Central memory CD8-positive, alpha-beta T cell (primary cell): ENCODE measurements at regions not wholly inside any gene's neighbourhood (a gene's known extent, or its start where the extent isn't known, plus 50 kb on each side); places are given as distances from the start of the nearest gene placed in this dataset.

Source experiments
- ATAC-seq: fragments of 150-1000 bp; cut with Tn5 transposase; replicated peaks from 2 replicates; pipeline ENCODE4 v1.10.0; 2022; ENCODE audit warnings: mild to moderate bottlenecking, moderate FRiP score, moderate number of reproducible peaks; ENCODE audit not compliant: poor library complexity, severe bottlenecking; ENCODE audit errors: extremely low read depth
- DNase-seq, 2 donors: peaks; one replicate each; pipeline ENCODE4 v3.0.0; 2021; ENCODE audit warnings: low spot score in 2 of 2
- H3K27ac Mint-ChIP-seq: one replicate; pipeline ENCODE4 v1.8.0; 2022; ENCODE audit warnings: low read depth, mild to moderate bottlenecking, moderate library complexity, mixed read lengths
- H3K27me3 Mint-ChIP-seq: one replicate; pipeline ENCODE4 v1.8.0; 2022; ENCODE audit warnings: mixed read lengths
- H3K36me3 Mint-ChIP-seq: one replicate; pipeline ENCODE4 v1.8.0; 2022; ENCODE audit warnings: mild to moderate bottlenecking, moderate library complexity, mixed read lengths; ENCODE audit not compliant: insufficient read depth
- H3K4me1 Mint-ChIP-seq: one replicate; pipeline ENCODE4 v1.8.0; 2022; ENCODE audit warnings: mixed read lengths
- H3K4me3 Mint-ChIP-seq: one replicate; pipeline ENCODE4 v1.8.0; 2022; ENCODE audit warnings: mild to moderate bottlenecking, moderate library complexity, mixed read lengths
- H3K9me3 Mint-ChIP-seq: one replicate; pipeline ENCODE4 v1.8.0; 2022; ENCODE audit warnings: mixed read lengths

DNA sequence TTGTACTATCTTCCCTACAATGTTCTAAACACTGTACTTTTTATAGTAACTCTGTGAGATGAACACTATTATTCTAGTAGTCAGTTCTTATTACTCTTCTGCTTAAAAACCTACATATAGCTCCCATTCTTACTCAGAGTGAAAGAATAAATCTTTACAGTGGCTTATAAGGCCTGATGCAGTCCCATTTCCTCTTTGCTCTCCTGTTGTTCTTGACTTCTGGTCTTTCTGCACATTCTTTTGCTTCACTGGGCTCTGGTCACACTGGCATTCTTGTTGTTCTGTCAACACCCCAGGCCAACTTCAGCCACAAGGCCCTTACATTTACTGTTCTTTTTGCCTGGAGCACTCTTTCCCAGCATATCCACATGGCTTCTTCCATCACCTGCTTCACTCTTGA is 58.2 kb upstream of the TP63 start:
- no peak for DNase-seq
- no peak overlapping the region for H3K27ac Mint-ChIP-seq
- H3K9me3 Mint-ChIP-seq: peaks cover 5% of the 10 kb centered on the region
- no peak for ATAC-seq
- no peak overlapping the region for H3K4me3 Mint-ChIP-seq
- H3K36me3 Mint-ChIP-seq: no peaks in the 10 kb centered on the region
- H3K4me1 Mint-ChIP-seq: peaks cover 10% of the 10 kb centered on the region
- H3K27me3 Mint-ChIP-seq: no peaks in the 10 kb centered on the region

DNA sequence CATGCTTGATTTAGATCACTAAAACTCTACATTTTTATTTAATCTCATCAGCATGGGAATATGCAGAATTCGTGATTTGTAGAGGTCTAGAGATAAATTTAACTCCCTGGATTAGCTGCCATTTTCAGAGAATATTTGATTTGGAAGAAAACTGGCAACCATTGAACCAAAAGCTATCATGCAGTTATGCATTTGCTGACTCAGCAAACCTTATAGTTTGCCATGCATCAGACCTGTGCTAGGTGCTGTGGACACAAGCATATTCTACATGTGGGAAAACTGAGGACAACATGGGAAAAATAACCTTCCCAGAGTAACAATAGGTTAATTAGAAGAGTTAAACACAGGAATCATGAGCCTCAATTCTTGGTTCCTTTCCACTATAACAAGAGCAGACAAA is 54.7 kb upstream of the TP63 start:
- no peaks in the 10 kb centered on the region for H3K27me3 Mint-ChIP-seq
- no peaks in the 10 kb centered on the region for H3K36me3 Mint-ChIP-seq
- peaks cover 6% of the 10 kb centered on the region for H3K9me3 Mint-ChIP-seq
- ATAC-seq (no peak), DNase-seq (no peak)
- H3K4me3 Mint-ChIP-seq: no peak overlapping the region
- H3K27ac Mint-ChIP-seq: no peak overlapping the region
- peaks cover 5% of the 10 kb centered on the region for H3K4me1 Mint-ChIP-seq

DNA sequence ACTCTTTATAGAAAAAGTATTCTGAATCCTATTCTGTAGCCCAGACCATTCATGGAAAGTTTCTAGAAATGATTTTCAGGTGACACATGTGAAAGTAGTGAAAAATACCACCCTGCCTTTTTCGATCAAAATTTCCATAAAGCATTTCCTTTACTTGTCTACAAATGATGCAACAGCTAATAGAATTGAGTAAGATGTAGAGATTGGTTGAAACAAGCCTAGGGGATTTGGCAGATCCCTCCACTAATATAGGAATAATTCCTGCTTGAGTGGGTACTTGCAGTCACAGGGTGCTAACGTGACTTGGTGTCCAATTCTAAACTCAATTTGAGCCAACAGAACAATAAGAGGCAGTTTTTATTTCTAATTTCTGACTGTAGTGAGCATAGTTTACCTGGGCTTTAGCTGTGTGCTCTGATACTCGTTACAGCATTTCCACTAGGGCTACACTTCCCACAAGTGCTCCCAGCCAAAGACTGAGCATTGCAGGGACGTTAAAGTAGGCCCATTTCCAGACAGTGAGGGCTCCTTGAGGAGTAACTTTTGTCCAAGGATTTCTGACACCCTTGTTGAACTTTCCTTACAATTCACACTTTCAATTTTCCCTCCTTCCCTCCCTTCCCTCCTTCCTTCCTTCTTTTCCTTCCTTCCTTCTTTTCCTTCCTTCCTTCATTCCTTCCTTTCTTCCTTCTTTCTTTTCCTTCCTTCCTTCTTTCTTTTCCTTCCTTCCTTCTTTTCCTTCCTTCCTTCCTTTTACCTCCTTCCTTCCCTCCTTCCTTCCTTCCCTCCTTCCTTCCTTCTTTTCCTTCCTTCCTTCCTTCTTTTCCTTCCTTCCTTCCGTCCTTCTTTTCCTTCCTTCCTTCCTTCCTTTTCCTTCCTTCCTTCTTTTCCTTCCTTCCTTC is 53.9 kb upstream of the TP63 start:
- DNase-seq (no peak), ATAC-seq (no peak)
- Mint-ChIP-seq H3K4me3 (no peak overlapping the region), H3K36me3 (no peaks in the 10 kb centered on the region), H3K4me1 (peaks cover 5% of the 10 kb centered on the region), H3K9me3 (peaks cover 6% of the 10 kb centered on the region), H3K27ac (no peak overlapping the region), H3K27me3 (no peaks in the 10 kb centered on the region)

DNA sequence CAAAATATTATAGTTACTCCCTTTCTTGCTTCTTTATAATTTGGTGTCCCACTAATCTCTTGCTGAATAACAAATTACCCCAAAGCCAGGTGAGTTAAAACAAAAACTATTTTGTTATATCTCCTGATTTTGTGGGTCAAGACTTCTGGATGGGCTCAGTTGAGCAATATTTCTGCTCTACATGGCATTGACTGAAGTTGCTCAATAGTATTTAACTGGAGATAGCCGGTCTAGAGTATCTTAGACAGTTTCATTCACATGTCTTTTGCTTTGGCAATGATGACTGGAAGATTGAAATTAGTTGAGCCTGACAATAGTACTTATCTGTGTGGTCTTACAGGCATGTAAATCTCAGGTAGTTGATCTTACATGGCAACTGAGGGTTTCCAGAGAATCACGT is 51.0 kb upstream of the TP63 start:
- H3K36me3 Mint-ChIP-seq: no peaks in the 10 kb centered on the region
- peaks cover 6% of the 10 kb centered on the region for H3K9me3 Mint-ChIP-seq
- H3K27ac Mint-ChIP-seq: no peak overlapping the region
- no peaks in the 10 kb centered on the region for H3K4me1 Mint-ChIP-seq
- DNase-seq (no peak), ATAC-seq (no peak)
- no peak overlapping the region for H3K4me3 Mint-ChIP-seq
- no peaks in the 10 kb centered on the region for H3K27me3 Mint-ChIP-seq
